ENCODE measurements at regions not wholly inside any gene's neighbourhood (a gene's known extent, or its start where the extent isn't known, plus 50 kb on each side); places are given as distances from the start of the nearest gene placed in this dataset.
"Not testable (repeated sequence)": the region's sequence is repeated elsewhere in the genome, so short reads cannot be mapped to it uniquely, and the experiment has no call there.

- in situ Hi-C loops (cut with MboI; ENCODE audit: low sequenced_read_pairs) = no loop called here
These were observed 577.6 kb upstream of the FAM98A start for GRCh38 chr2:34176693-34177092.

GRCh38 chr2:34174506-34174905 lies 575.4 kb upstream of the FAM98A start:
- in situ Hi-C loops (cut with MboI; ENCODE audit: low sequenced_read_pairs) = no loop called here

GRCh38 chr2:34162231-34162630 lies 563.1 kb upstream of the FAM98A start:
- in situ Hi-C loops (cut with MboI; ENCODE audit: low sequenced_read_pairs) = no loop called here

DNA sequence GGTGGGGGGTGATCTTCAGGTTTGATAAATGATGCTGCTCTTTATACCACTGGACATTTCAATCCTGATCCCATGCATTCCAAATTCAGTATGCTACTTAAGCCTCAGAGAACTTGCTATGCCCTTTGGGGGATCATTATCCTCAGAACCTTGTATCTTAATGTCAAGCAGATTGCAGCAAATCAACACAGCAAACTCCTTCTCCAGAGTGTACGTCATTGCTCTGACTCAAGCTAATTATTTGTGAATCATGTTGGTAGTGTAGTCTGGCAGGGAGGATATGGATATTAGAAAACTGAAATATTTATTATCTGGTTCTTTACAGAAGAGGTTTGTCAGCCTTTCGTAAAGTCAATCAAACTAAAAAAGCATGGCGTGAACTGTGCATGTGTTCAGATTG lies 562.5 kb upstream of the FAM98A start:
- in situ Hi-C loops (cut with MboI; ENCODE audit: low sequenced_read_pairs) = no loop called here

- in situ Hi-C loops (cut with MboI; ENCODE audit: low sequenced_read_pairs) = no loop called here
These were observed 560.8 kb upstream of the FAM98A start for GRCh38 chr2:34159901-34160300.

- in situ Hi-C loops (cut with MboI; ENCODE audit: low sequenced_read_pairs) = no loop called here
These were observed 554.4 kb upstream of the FAM98A start for GRCh38 chr2:34153484-34153883.

GRCh38 chr2:34147780-34148179 lies 548.7 kb upstream of the FAM98A start:
- in situ Hi-C loops (cut with MboI; ENCODE audit: low sequenced_read_pairs) = no loop called here

GRCh38 chr2:34143149-34143548 lies 544.0 kb upstream of the FAM98A start:
- in situ Hi-C loops (cut with MboI; ENCODE audit: low sequenced_read_pairs) = no loop called here

GRCh38 chr2:34142531-34143008 lies 543.5 kb upstream of the FAM98A start:
- in situ Hi-C loops (cut with MboI; ENCODE audit: low sequenced_read_pairs) = not testable (repeated sequence)

GRCh38 chr2:34133065-34133464 lies 534.0 kb upstream of the FAM98A start:
- in situ Hi-C loops (cut with MboI; ENCODE audit: low sequenced_read_pairs) = not testable (repeated sequence)

DNA sequence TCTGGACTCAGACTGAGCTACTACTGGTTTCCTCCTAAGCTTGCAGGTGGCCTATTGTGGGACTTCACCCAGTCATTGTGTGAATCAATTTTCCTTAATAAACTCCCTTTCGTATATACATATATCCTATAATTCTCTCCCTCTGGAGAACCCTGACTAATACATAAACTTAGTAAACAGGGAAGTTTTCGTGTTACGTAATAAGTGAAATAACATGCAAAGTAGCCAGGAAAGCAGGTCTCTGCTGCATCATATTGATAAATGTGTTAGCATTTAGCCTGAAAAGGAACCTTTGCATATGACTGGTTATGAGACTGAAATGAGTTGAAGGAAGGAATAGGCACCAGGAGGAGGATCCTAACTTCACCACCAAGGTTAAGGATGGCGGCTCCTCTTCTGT lies 527.2 kb upstream of the FAM98A start:
- in situ Hi-C loops (cut with MboI; ENCODE audit: low sequenced_read_pairs) = no loop called here

- in situ Hi-C loops (cut with MboI; ENCODE audit: low sequenced_read_pairs) = no loop called here
These were observed 525.1 kb upstream of the FAM98A start for GRCh38 chr2:34123996-34124785.

GRCh38 chr2:34121076-34121475 lies 522.0 kb upstream of the FAM98A start:
- in situ Hi-C loops (cut with MboI; ENCODE audit: low sequenced_read_pairs) = no loop called here

GRCh38 chr2:34115076-34115475 lies 516.0 kb upstream of the FAM98A start:
- in situ Hi-C loops (cut with MboI; ENCODE audit: low sequenced_read_pairs) = no loop called here

- in situ Hi-C loops (cut with MboI; ENCODE audit: low sequenced_read_pairs) = no loop called here
These were observed 513.1 kb upstream of the FAM98A start for GRCh38 chr2:34112161-34112560.

- in situ Hi-C loops (cut with MboI; ENCODE audit: low sequenced_read_pairs) = no loop called here
These were observed 511.3 kb upstream of the FAM98A start for GRCh38 chr2:34110392-34110791.

DNA sequence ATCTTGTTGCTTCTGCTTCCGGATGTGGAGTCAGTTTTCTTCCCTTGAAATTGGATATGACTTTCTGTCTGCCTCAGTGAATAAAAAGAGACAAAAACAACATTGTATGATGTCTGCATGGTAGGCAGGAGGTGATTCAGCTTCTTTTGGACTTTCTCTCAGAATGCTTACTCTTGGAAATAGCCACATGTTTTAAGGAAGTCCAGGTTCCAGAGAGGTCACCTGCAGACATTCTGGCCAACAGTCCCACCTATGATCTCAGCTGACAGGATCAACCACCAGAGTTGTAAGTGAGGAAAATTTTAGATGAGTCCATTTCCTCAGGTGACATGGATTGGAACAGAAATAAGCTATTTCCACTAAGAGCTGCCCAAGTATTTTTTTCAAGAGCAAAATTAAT lies 508.7 kb upstream of the FAM98A start:
- in situ Hi-C loops (cut with MboI; ENCODE audit: low sequenced_read_pairs) = no loop called here

DNA sequence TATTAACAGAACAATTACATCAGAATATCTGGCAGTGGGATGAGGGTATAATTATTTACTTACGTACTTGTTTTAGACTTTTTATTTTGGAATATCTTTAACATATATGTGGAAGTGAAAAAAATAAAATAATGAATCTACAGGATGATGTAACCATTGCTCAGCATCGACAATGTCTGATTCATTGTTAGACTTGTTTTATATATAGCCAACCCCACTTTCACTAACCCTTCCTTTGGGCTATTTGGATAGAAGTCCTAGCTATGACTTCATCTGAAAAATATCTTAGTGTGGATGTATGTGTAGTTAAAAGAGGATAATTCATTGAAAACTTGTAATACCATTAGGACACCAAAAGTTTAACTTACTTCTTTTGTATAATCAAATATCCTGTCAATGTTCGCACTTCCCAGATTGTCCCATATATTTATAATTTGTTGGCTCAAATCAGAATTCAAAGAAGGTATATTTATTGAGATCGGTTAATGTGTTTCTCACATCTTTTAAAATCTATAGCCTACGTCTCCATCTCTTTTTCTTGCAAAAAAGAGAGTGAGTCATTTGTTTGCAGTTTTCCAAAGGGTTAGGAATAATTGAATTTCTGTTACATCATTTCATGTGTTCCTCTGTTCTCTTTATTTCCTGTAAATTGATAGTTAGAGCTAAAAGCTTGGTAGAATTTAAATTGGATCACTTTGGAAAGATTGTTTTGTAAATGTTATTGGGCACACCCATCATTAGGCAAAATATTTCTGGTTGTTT lies 506.1 kb upstream of the FAM98A start:
- in situ Hi-C loops (cut with MboI; ENCODE audit: low sequenced_read_pairs) = no loop called here

GRCh38 chr2:34104601-34105000 lies 505.5 kb upstream of the FAM98A start:
- in situ Hi-C loops (cut with MboI; ENCODE audit: low sequenced_read_pairs) = no loop called here

GRCh38 chr2:34103437-34103836 lies 504.3 kb upstream of the FAM98A start:
- in situ Hi-C loops (cut with MboI; ENCODE audit: low sequenced_read_pairs) = no loop called here

DNA sequence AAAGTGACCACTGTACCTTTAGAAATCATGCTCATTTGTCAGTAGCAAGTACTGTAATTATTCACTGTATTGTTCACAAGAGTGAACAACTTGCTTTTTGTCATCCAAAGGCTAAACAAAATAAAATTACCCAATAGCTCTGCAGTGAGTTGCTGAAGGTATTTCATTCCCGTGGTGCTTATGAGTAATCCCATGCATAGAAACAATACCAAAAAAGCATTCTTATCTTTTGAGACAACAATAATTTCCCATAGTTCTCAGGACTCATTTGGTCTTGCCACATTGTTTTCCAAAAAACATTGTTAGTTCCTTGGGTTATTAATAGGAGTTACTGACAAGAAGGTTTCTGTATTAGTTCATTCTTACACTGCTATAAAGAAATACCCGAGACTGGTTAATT lies 503.2 kb upstream of the FAM98A start:
- in situ Hi-C loops (cut with MboI; ENCODE audit: low sequenced_read_pairs) = no loop called here

- in situ Hi-C loops (cut with MboI; ENCODE audit: low sequenced_read_pairs) = no loop called here
These were observed 500.3 kb upstream of the FAM98A start for GRCh38 chr2:34099377-34099776.
